ENCODE measurements at regions not wholly inside any gene's neighbourhood (a gene's known extent, or its start where the extent isn't known, plus 50 kb on each side); places are given as distances from the start of the nearest gene placed in this dataset.
"Not testable (repeated sequence)": the region's sequence is repeated elsewhere in the genome, so short reads cannot be mapped to it uniquely, and the experiment has no call there.

- DNase-seq = no peak
These were observed 171.8 kb downstream of the TOMM20 start for GRCh38 chr1:234956821-234957329.

GRCh38 chr1:234955107-234955731 is 173.4 kb downstream of the TOMM20 start:
- no peak for DNase-seq

DNA sequence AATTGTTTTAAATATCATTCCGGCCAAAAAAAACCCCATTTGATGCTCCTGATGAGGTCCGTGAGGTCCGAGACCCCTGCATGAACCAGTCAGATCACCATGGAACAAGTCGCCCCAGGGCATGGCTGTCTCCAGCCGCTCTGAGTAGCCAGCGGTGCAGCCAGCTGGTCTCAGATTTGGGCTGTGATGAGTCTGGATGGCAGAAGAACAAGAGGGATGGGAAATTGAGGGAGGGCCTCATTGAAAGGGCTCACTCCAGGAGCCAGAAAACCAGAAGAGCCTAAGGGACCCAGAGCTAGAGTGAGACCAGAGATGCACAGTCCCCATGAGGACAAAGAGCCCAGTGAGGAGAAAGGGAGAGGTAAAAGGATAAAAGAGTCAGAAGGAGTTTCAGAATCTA is 174.0 kb downstream of the TOMM20 start:
- DNase-seq = no peak

DNA sequence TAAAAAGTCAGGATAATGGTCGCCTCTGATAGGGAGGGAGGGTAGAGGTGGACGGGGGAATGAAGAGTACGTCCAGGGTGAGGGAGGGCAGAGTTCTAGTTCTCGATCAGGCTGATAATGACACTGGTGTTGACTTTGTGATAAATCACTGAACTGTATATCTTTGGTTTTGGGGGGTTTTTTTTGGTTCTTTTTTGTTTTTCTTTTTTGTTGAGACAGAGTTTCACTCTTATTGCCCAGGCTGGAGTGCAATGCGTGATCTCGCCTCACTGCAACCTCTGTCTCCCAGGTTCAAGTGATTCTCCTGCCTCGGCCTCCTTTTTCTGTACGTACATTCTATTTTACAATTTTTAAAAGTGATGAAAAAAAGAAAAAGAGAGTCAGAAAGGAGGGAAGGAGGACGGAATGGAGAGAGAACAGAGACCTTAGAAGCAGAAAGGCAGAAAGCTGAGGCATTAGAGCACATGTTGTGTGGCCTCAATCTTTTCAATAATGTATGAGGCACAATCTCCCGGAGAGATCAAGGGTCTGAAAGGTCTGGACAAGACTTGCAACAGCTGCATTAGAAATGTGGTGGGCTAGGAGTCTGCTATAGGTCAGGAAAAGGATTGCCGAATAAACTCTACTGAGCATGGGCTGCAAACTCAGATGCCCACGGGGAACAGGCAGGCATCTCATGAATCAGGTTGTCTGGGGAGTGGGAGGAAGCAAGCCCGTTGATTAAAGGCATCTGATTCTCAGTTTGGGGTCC is 174.8 kb downstream of the TOMM20 start:
- DNase-seq = no peak

DNA sequence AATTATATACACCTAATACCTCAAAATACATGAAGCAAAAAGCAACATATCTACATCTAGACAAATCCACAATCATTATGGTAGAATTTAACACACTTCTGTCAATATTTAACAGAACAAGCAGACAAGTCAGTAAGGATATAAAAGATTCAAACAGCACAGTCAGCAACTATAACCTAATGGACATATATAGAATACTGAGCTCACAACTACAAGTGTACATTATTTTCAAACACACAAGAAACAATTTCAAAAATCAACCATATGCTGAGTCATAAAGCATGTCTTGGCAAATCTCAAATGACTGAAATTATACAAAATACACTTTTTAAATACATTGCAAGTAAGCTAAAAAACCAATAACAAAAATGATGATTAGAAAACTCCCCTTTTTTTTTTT is 178.0 kb downstream of the TOMM20 start:
- DNase-seq = no peak

DNA sequence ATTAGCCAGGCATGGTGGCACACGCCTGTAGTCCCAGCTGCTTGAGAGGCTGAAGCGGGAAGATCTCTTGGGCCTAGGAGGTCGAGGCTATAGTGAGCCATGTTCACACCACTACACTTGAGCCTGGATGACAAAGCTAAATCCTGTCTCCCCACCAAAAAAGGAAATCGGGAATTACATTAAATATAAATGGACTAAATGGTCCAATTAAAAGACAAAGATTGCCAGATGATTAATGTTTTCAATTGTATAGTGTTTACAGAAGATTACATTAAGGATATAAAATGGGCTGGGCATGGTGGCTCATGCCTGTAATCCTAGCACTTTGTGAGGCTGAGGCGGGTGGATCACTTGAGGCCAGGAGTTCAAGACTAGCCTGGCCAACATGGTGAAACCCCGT is 179.1 kb downstream of the TOMM20 start:
- DNase-seq = not testable (repeated sequence)

GRCh38 chr1:234944439-234945344 is 183.9 kb downstream of the TOMM20 start:
- no peak for DNase-seq

DNA sequence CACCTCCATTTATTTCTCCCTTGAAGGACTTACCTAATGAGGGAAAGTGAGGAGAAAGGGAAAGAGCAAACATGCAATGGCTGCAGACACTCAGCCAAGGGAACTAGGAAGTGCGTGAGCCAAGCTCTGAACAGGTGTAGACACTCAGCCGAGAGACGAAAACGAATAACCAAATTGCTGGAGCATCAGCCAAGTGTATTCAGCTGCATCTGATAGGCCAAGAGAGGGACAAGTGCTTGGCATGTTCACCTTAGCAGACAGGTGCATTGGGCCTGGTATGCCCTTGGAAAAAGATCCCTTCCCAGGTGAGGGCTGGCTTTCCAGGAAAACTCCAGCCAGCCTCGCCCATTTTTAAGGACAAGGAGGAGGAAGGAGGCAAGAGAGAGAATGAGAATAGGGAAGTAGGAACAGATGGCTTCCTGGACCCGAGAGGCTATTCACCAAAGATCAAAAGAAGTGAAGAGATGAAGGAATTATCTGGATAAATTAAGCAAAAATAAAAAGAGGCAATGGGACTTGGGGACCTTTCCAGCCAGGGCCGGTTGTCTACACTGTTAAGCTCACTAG is 184.7 kb downstream of the TOMM20 start:
- no peak for DNase-seq

- no peak for DNase-seq
These were observed 185.6 kb downstream of the TOMM20 start for GRCh38 chr1:234942879-234943506.

GRCh38 chr1:234942012-234942332 is 186.7 kb downstream of the TOMM20 start:
- no peak for DNase-seq

DNA sequence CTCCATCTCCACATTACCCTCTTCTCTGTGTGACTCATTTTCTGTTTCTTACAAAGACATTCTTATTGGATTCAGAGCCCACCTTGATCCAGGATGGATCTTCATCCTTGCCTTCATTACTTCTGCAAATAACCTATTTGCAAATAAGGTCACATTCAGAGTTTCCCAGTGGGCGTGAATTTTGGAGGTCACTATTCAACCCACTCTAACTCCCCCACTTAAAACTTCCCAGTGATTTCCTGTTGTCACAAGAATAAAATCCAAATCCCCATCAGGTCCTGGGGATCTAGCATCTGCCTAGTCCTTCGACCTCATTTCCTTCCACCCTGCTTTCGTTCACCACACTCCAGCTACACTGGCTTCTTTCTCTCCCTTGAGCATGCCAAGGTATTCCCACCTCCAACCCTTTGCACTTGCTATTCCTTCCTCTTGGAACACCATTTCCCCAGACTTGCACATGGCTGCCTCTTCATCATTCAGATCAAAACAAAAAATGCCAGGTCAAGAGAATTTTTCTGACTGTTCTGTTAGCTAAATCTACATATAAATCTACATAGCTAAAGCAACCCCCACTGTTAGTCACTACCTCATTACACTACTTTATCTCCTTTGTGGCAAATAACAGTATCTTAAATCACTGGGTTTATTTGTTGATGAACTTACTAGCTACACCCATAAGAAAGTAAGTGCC is 187.2 kb downstream of the TOMM20 start:
- no peak for DNase-seq

- no peak for DNase-seq
These were observed 187.8 kb downstream of the TOMM20 start for GRCh38 chr1:234940841-234941240.

DNA sequence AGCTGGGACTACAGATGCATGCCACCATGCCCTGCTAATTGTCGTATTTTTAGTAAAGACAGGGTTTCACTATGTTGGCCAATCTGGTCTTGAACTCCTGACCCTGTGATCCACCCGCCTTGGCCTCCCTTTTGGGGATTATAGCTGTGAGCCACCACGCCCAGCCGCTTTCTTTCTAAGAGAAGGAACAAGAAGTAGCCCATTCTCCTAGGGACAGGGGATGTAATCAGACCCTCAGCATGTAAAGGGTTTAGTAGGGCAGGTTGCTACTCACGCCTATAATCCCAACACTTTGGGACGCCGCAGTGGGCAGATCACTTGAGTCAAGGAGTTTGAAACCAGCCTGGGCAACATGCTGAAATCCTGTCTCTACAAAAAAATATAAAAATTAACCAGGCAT is 189.7 kb downstream of the TOMM20 start:
- no peak for DNase-seq

DNA sequence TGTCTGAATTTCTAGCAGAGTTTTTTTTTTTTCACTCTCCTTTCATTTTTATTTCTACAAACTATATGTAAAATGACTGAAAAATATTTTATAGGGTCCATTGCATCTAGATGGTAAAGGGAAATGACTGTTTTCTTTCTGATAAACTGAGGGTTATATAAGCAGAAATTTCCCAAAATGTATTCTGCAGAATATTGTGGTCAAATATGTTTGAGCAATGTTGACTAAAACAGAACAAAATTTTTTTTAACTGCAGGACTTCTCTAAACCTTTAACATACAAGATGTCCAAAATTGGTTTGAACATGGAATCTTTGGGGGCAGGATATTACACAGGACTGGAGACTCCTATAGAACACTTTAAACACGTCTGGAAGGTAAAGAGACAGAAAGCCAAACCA is 190.5 kb downstream of the TOMM20 start:
- DNase-seq = no peak

- no peak for DNase-seq
These were observed 191.8 kb downstream of the TOMM20 start for GRCh38 chr1:234936612-234937389.

DNA sequence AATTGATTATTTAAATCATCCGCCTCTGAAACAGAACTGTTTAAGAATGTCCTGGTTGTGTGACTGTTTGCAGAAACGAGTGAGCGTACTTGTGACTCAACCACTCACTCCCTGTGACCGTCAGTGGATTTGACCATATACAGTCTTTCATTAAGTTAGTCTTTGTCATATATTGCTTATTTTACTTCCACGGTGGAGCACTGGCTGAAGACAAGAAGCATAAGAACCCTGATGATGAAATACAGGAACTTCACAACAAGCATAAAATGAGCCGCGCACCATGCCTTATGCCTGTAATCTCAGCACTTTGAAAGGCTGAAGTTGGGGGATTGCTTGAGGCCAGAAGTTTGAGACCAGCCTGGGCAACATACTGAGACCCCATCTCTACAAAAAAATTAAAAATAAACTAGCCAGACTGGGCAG is 194.0 kb downstream of the TOMM20 start:
- DNase-seq = no peak

DNA sequence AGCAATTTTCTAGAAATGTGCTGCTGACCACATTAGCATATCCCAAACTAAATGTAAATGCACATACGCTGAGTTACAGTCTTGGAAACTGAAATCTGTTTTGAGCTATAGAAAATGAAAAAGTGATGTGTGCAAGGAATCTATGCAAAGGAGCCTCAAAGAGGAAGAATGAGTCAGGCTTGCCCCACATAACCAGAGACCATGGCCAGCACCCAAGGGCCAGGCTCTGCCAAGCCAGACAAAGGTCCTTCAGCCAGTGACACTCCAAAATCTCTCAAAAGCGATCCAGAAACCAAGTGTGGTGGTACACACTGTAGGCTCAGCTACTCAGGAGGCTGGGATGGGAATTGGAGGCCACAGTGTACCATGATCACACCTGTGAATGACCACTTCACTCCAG is 195.2 kb downstream of the TOMM20 start:
- DNase-seq = no peak

DNA sequence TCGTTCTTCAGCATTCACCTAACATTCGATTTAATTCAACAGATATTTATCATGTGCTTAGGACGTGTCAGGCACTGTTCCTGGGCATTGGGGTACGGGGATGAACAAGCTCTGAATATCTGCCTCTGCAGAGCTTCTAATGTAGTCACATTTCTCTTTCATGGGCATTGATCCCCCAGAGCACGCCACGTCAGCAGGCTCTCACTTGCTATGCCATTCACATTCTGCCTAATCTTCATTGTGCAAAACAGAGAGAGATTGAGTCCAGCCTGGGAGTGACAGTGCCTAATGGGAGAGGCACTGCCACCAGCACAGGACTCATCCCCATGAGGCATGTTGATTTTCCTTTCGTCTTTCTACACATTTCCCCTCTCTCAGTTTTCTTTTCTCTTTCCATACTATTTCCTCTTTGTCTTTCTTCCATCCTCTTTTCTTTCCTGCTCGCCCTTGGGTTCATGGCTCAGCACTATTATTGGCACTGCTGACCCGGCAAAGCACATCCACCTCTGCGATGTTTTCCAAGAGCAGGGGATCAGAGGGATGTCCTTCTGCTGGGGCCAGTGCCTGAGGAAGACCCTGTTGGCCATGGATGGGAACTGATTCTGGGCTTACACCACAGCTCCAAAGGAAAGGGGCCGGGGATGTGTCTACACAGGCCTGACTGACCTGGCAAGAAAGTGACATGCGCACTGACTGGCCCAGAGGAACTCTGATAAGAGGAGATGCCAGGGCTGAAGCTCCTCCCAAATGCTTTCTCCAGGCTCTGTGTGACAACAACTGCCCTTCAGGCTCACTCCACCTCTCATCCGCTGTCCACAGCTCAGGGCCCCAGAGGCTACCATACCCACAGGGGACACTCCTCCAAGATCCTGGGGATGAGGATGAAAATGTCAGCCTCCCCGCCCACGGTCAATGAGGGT is 195.9 kb downstream of the TOMM20 start:
- DNase-seq = no peak

DNA sequence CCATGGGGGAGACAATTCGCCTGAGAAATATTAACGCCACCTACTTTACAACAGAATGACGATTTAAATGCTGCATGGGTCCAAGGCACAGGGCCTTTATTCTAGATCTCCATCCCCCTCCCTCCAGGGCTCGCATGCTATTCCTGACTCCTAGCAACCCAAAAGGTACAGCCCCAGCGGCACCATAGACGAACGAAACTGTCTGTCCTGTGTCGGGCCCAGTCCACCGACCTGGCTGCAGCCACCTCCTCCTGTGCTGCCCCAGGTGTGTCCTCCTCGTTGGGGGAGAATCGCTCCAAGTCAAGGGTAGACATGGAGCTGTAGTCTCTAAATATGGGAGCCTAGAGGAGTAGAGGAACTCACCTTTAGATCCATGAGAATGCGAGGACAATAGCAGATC is 196.5 kb downstream of the TOMM20 start:
- DNase-seq = no peak

DNA sequence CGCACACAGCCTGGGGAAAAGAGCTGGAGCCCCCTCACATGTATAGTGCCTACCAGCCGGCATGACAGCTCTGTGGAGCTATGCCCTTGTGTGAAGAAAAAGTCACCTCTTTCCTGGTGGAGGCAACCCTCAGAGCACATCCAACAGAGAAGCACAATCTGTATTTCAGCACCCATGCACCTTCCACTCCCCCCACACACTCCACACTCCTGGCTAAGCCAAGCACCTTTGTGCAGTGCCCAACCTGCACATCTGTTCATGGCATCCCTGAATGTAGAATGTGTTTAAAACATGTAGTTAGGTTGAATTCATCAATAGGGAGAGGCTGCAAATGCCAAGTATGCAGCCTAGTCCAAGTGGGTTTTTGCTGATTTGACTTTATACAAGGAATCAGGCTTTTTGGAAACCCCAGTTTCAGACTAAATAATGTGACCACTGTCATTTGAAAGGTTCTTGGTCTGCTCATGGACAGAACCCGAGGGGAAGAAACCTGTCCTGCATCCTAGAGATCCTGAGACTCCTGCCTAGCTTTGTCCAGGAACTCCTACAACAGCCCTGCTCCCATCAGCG is 197.1 kb downstream of the TOMM20 start:
- DNase-seq = no peak

Data from effector CD8-positive, alpha-beta T cell (primary cell).